ENCODE measurements at regions not wholly inside any gene's neighbourhood (a gene's known extent, or its start where the extent isn't known, plus 50 kb on each side); places are given as distances from the start of the nearest gene placed in this dataset.

DNA sequence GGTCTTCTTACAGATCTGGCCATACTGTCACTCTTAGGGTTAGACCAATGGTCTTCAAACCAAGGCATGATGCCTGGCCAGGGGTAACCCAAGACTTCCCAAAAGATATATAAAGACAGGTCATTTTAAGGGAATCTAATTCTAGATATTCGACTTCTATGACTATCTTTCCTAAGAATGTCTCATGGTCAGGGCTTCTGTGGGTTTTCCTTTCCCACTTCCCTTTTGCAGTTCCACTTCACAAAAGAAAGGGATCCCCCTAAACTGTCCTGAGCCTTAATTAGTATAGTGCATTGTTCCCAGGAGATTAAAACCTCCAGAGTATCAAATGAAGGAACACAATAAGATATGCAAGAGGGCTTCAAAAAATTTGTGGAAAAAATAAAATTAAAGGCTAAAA lies 223.6 kb upstream of the SIX2 start (continued):
- no peak for TF ChIP-seq ZNF302 (CRISPR knock-in tag; IDR thresholded peaks at IDR 0.05)
- TF ChIP-seq SMC3 (IDR thresholded peaks at IDR 0.05) = no peak
- TF ChIP-seq RCOR1 (IDR thresholded peaks at IDR 0.05; ENCODE audit: low read depth, low read length) = no peak

DNA sequence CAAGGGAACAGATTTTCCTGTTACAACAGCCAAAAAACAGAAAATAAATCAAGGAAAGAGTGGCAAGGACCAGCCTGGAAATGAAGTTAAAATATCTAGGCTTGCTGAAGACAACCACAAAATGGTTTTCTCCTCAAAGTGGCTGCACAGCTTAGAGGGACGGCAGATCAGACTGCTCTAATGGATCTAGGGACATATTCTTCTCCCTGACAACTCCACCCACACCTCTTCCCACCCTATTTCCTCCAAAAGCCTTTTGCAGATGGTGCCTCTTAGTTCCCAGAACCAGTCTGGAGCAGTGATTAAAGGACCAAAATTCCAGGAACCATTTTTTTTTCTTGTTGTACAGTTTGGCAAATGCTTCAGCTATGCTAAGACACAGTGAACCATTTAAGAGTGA lies 220.2 kb upstream of the SIX2 start:
- Histone ChIP-seq H3K4me3 (no peak overlapping the region), H3K4me2 (no peak overlapping the region), H3K27ac (no peak overlapping the region), H3K9me3 (no peaks in the 10 kb centered on the region), H3K4me1 (no peaks in the 10 kb centered on the region)
- ATAC-seq (no peak), FAIRE-seq (no peak), DNase-seq (ENCODE audit: low read depth in 1 of 2, low spot score in 1 of 2) (no peak)
- ChIA-PET CTCF (interaction anchor here (0.8 to 2.6 kb wide), 6 partner anchors 8 to 265 kb away, joined by 3 to 7 read pairs (median 4); no protein-coding TSS in a partner anchor), POLR2A (no interaction called here)
- TF ChIP-seq RARB (CRISPR knock-in tag; IDR thresholded peaks at IDR 0.05) = no peak
- TF ChIP-seq, protein P1, sequence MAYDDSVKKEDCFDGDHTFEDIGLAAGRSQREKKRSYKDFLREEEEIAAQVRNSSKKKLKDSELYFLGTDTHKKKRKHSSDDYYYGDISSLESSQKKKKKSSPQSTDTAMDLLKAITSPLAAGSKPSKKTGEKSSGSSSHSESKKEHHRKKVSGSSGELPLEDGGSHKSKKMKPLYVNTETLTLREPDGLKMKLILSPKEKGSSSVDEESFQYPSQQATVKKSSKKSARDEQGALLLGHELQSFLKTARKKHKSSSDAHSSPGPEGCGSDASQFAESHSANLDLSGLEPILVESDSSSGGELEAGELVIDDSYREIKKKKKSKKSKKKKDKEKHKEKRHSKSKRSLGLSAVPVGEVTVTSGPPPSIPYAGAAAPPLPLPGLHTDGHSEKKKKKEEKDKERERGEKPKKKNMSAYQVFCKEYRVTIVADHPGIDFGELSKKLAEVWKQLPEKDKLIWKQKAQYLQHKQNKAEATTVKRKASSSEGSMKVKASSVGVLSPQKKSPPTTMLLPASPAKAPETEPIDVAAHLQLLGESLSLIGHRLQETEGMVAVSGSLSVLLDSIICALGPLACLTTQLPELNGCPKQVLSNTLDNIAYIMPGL (CRISPR knock-in tag; IDR thresholded peaks at IDR 0.05; ENCODE audit: borderline replicate concordance) = no peak
- no peak for TF ChIP-seq EHF (CRISPR knock-in tag; IDR thresholded peaks at IDR 0.05)
- TF ChIP-seq, protein P2, sequence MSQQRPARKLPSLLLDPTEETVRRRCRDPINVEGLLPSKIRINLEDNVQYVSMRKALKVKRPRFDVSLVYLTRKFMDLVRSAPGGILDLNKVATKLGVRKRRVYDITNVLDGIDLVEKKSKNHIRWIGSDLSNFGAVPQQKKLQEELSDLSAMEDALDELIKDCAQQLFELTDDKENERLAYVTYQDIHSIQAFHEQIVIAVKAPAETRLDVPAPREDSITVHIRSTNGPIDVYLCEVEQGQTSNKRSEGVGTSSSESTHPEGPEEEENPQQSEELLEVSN (IDR thresholded peaks at IDR 0.05; ENCODE audit: borderline replicate concordance, low read depth) = no peak
- TF ChIP-seq CBX2 (IDR thresholded peaks at IDR 0.05; ENCODE audit: borderline replicate concordance, low read depth) = no peak
- TF ChIP-seq, protein P3, sequence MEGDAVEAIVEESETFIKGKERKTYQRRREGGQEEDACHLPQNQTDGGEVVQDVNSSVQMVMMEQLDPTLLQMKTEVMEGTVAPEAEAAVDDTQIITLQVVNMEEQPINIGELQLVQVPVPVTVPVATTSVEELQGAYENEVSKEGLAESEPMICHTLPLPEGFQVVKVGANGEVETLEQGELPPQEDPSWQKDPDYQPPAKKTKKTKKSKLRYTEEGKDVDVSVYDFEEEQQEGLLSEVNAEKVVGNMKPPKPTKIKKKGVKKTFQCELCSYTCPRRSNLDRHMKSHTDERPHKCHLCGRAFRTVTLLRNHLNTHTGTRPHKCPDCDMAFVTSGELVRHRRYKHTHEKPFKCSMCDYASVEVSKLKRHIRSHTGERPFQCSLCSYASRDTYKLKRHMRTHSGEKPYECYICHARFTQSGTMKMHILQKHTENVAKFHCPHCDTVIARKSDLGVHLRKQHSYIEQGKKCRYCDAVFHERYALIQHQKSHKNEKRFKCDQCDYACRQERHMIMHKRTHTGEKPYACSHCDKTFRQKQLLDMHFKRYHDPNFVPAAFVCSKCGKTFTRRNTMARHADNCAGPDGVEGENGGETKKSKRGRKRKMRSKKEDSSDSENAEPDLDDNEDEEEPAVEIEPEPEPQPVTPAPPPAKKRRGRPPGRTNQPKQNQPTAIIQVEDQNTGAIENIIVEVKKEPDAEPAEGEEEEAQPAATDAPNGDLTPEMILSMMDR (IDR thresholded peaks at IDR 0.05) = no peak
- no peak for TF ChIP-seq SREBF2 (IDR thresholded peaks at IDR 0.05)
- no peak for TF ChIP-seq FOSB (CRISPR knock-in tag; IDR thresholded peaks at IDR 0.05)
- no peak for TF ChIP-seq ZNF302 (CRISPR knock-in tag; IDR thresholded peaks at IDR 0.05)
- no peak for TF ChIP-seq EP300 (IDR thresholded peaks at IDR 0.05)
- TF ChIP-seq ZSCAN20 (CRISPR knock-in tag; IDR thresholded peaks at IDR 0.05) = no peak
- no peak for TF ChIP-seq FOSL2 (IDR thresholded peaks at IDR 0.05)
- TF ChIP-seq FOSL2 (CRISPR knock-in tag; IDR thresholded peaks at IDR 0.05) = no peak
- TF ChIP-seq, protein P4, sequence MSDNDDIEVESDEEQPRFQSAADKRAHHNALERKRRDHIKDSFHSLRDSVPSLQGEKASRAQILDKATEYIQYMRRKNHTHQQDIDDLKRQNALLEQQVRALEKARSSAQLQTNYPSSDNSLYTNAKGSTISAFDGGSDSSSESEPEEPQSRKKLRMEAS (IDR thresholded peaks at IDR 0.05) = no peak
- TF ChIP-seq GATA3 (IDR thresholded peaks at IDR 0.05; ENCODE audit: borderline replicate concordance) = no peak
- TF ChIP-seq KDM5A (IDR thresholded peaks at IDR 0.05) = no peak
- TF ChIP-seq HOXB5 (CRISPR knock-in tag; IDR thresholded peaks at IDR 0.05) = no peak
- no peak for TF ChIP-seq HEYL (CRISPR knock-in tag; IDR thresholded peaks at IDR 0.05)
- whole genome bisulfite sequencing (ENCODE audit: missing lambda C conversion rate) = 72% methylated on average over 1 of the region's 1 CpG

DNA sequence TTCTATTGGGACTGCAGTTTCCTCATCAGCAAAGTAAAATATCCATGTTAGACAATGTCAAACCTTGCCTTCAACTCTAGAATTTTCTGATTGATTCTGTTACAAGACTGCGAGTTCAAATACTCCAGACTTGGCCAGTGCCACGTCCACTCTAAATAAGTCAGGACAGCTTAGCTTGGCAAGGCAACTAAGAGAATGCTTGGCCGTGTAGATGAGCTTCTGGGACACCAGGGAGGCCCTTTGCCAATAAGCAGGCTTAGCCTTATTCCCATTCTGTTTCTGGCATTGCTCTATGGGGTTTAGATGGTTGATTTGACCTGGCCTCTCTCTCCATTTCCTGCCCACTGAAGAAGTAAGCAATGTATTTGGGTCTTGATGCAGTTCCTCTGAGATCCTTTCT lies 218.1 kb upstream of the SIX2 start:
- DNase-seq (ENCODE audit: low read depth in 1 of 2, low spot score in 1 of 2) = no peak
- ATAC-seq = no peak
- ChIA-PET CTCF (interaction anchor here (1.1 to 2.1 kb wide), 2 partner anchors 11 to 267 kb away, joined by 3 to 9 read pairs; no protein-coding TSS in a partner anchor), POLR2A (no interaction called here)
- Histone ChIP-seq H3K4me3 (no peak overlapping the region), H3K9me3 (no peaks in the 10 kb centered on the region), H3K4me2 (no peak overlapping the region), H3K4me1 (no peaks in the 10 kb centered on the region), H3K27ac (no peak overlapping the region)
- TF ChIP-seq RFX5 (IDR thresholded peaks at IDR 0.05) (no peak), MAFK (IDR thresholded peaks at IDR 0.05; ENCODE audit: partially characterized antibody) (no peak)
- no peak for FAIRE-seq
- WGBS (ENCODE audit: missing lambda C conversion rate) = 60% methylated on average over 3 of the region's 3 CpGs

Measured in A549 (cell line).